H1 (cell line): ENCODE measurements at regions not wholly inside any gene's neighbourhood (a gene's known extent, or its start where the extent isn't known, plus 50 kb on each side); places are given as distances from the start of the nearest gene placed in this dataset.

Experiments
- CTCF ChIA-PET: fragments of 300-600 bp; sonication (Branson Sonifier 250); formaldehyde crosslinking; loops from one replicate; lab custom pipeline; 2021; ENCODE audit not compliant: partially characterized antibody; lab: Charles Lee
- POLR2A ChIA-PET: fragments of 300-600 bp; sonication (Branson Sonifier 250); formaldehyde crosslinking; loops from one replicate; lab custom pipeline; 2021; ENCODE audit warnings: inconsistent platforms; ENCODE audit not compliant: partially characterized antibody; lab: Charles Lee
- DNase-seq, 2 experiments: peaks; one replicate each; pipeline versions ENCODE4 v3.0.0 to v3.0.0-alpha.2; 2010 to 2022; ENCODE audit warnings: low spot score in 2 of 2, low read depth in 1 of 2, mixed read lengths in 1 of 2
- FAIRE-seq: peaks from 2 replicates; lab custom pipeline; 2011; peaks lifted over from hg19 to GRCh38; lab: Jason Lieb, UNC
- H2AFZ ChIP-seq: 2 replicates; pipeline ENCODE4 v1.8.1; 2012; ENCODE audit warnings: low read length, inconsistent platforms
- H2AK5ac ChIP-seq: 2 replicates; pipeline ENCODE4 v1.6.1; 2013; ENCODE audit warnings: low read depth, low read length
- H2BK120ac ChIP-seq: replicated peaks from 2 replicates; pipeline ENCODE3; 2013; ENCODE audit warnings: low read depth, low read length, inconsistent platforms
- H2BK12ac ChIP-seq: 2 replicates; pipeline ENCODE4 v1.6.1; 2013; ENCODE audit warnings: low read depth, low read length
- H2BK15ac ChIP-seq: 2 replicates; pipeline ENCODE4 v1.6.1; 2013; ENCODE audit warnings: low read length
- H2BK20ac ChIP-seq: 2 replicates; pipeline ENCODE4 v1.6.1; 2013; ENCODE audit warnings: low read length
- H2BK5ac ChIP-seq: 2 replicates; pipeline ENCODE4 v1.6.1; 2013; ENCODE audit warnings: low read depth, low read length
- H3K14ac ChIP-seq: 2 replicates; pipeline ENCODE4 v1.6.1; 2013; ENCODE audit warnings: inconsistent platforms; ENCODE audit not compliant: insufficient read length
- H3K18ac ChIP-seq: 2 replicates; pipeline ENCODE4 v1.6.1; 2013; ENCODE audit warnings: low read length; ENCODE audit errors: extremely low read depth
- H3K23ac ChIP-seq: 2 replicates; pipeline ENCODE4 v1.6.1; 2013; ENCODE audit warnings: inconsistent platforms; ENCODE audit not compliant: insufficient read length
- H3K23me2 ChIP-seq: 2 replicates; pipeline ENCODE4 v1.6.1; 2013; ENCODE audit warnings: low read depth, low read length
- H3K27ac ChIP-seq: 2 replicates; pipeline ENCODE4 v1.6.1; 2011; ENCODE audit warnings: low read depth, low read length, inconsistent platforms
- H3K27me3 ChIP-seq, 4 experiments: replicated peaks in 1 of 4; 1 replicate in 1 of 4; 2 replicates in 3 of 4; pipeline versions ENCODE4 v1.6.1 to v1.8.1; 2011 to 2013; ENCODE audit warnings: low read length in 3 of 4, mild to moderate bottlenecking in 3 of 4, inconsistent platforms in 2 of 4, mixed read lengths in 2 of 4, moderate library complexity in 1 of 4; ENCODE audit not compliant: control insufficient read depth in 3 of 4, insufficient read depth in 3 of 4; ENCODE audit errors: extremely low read depth in 1 of 4
- H3K36me3 ChIP-seq, 4 experiments: 2 replicates each; pipeline versions ENCODE4 v1.6.1 to v1.8.1; 2011 to 2013; ENCODE audit warnings: mild to moderate bottlenecking in 4 of 4, low read length in 3 of 4, moderate library complexity in 2 of 4, control low read depth in 1 of 4, inconsistent platforms in 1 of 4; ENCODE audit not compliant: insufficient read depth in 4 of 4, control insufficient read depth in 2 of 4
- H3K4ac ChIP-seq: replicated peaks from 2 replicates; pipeline ENCODE3; 2013; ENCODE audit warnings: low read length, low read depth, mixed read lengths, inconsistent platforms; ENCODE audit not compliant: insufficient read length
- H3K4me1 ChIP-seq, 4 experiments: replicated peaks in 1 of 4; 1 replicate in 1 of 4; 2 replicates in 3 of 4; pipeline versions ENCODE4 v1.6.1 to v1.8.1; 2011 to 2013; ENCODE audit warnings: low read length in 3 of 4, inconsistent platforms in 2 of 4, mixed read lengths in 1 of 4; ENCODE audit not compliant: insufficient read depth in 4 of 4, control insufficient read depth in 3 of 4
- H3K4me2 ChIP-seq, 2 experiments: 2 replicates each; pipeline versions ENCODE4 v1.6.1 to v1.8.1; 2011 to 2013; ENCODE audit warnings: low read depth in 2 of 2, low read length in 2 of 2, control low read depth in 1 of 2, inconsistent platforms in 1 of 2, mild to moderate bottlenecking in 1 of 2; ENCODE audit not compliant: insufficient read depth in 1 of 2
- H3K4me3 ChIP-seq, 4 experiments: fragments of 200-600, 300-600 bp in 1 of 4; sonication (generic), shearing (Covaris generic), sonication (Bioruptor Twin) in 1 of 4; 2 replicates each; pipeline versions ENCODE4 v1.5.1 to v1.8.1; 2011 to 2016; ENCODE audit warnings: low read length in 4 of 4, low read depth in 3 of 4, control low read depth in 2 of 4, inconsistent platforms in 2 of 4, mild to moderate bottlenecking in 2 of 4, mixed read lengths in 1 of 4, moderate library complexity in 1 of 4; ENCODE audit not compliant: insufficient read depth in 2 of 4; ENCODE audit errors: extremely low read depth in 1 of 4
- H3K56ac ChIP-seq: replicated peaks from 2 replicates; pipeline ENCODE3; 2013; ENCODE audit warnings: low read depth, mild to moderate bottlenecking, mixed read lengths, low read length, inconsistent platforms; ENCODE audit not compliant: insufficient read length
- H3K79me1 ChIP-seq: 2 replicates; pipeline ENCODE4 v1.6.1; 2013; ENCODE audit warnings: low read depth, low read length, control low read depth
- H3K79me2 ChIP-seq, 2 experiments: 2 replicates each; pipeline versions ENCODE4 v1.6.1 to v1.8.1; 2012 to 2013; ENCODE audit warnings: low read length in 2 of 2, mild to moderate bottlenecking in 2 of 2, inconsistent platforms in 1 of 2; ENCODE audit not compliant: insufficient read depth in 2 of 2, control insufficient read depth in 1 of 2
- H3K9ac ChIP-seq, 4 experiments: replicated peaks in 1 of 4; 1 replicate in 1 of 4; 2 replicates in 3 of 4; pipeline versions ENCODE4 v1.6.1 to v1.8.1; 2011 to 2013; ENCODE audit warnings: low read depth in 3 of 4, low read length in 3 of 4, control low read depth in 2 of 4, mild to moderate bottlenecking in 2 of 4, moderate library complexity in 2 of 4, inconsistent platforms in 1 of 4; ENCODE audit errors: extremely low read depth in 1 of 4
- H3K9me3 ChIP-seq, 2 experiments: 2 replicates each; pipeline versions ENCODE4 v1.6.1 to v1.8.1; 2012 to 2013; ENCODE audit warnings: mild to moderate bottlenecking in 2 of 2, moderate library complexity in 2 of 2, control low read depth in 1 of 2, inconsistent platforms in 1 of 2, low read depth in 1 of 2, low read length in 1 of 2, mixed read lengths in 1 of 2; ENCODE audit not compliant: insufficient read depth in 2 of 2
- H4K20me1 ChIP-seq, 2 experiments: replicated peaks in 1 of 2; 2 replicates each; pipeline versions ENCODE3 to v1.8.1; 2011 to 2013; ENCODE audit warnings: inconsistent platforms in 2 of 2, low read length in 2 of 2, mild to moderate bottlenecking in 1 of 2; ENCODE audit not compliant: insufficient read depth in 2 of 2, control insufficient read depth in 1 of 2
- H4K5ac ChIP-seq: 2 replicates; pipeline ENCODE4 v1.6.1; 2013; ENCODE audit warnings: low read length, low read depth, mixed read lengths, inconsistent platforms; ENCODE audit not compliant: insufficient read length
- H4K8ac ChIP-seq: 2 replicates; pipeline ENCODE4 v1.8.0; 2013; ENCODE audit warnings: mild to moderate bottlenecking, moderate library complexity, low read length, inconsistent platforms; ENCODE audit not compliant: insufficient read depth; ENCODE audit errors: extremely low read depth
- H4K91ac ChIP-seq: replicated peaks from 2 replicates; pipeline ENCODE3; 2013; ENCODE audit warnings: low read length, mixed read lengths, inconsistent platforms; ENCODE audit not compliant: insufficient read length
- CREB1 ChIP-seq: IDR thresholded peaks from 2 replicates; pipeline ENCODE4 v1.6.1; 2012; ENCODE audit warnings: inconsistent platforms
- GABPA ChIP-seq: IDR thresholded peaks from 2 replicates; pipeline ENCODE4 v1.6.1; 2011; ENCODE audit warnings: mild to moderate bottlenecking, low read length, moderate library complexity, borderline replicate concordance; ENCODE audit not compliant: insufficient read depth
- MAX ChIP-seq: IDR thresholded peaks from 2 replicates; pipeline ENCODE4 v1.6.1; 2012; ENCODE audit warnings: inconsistent platforms
- POLR2A ChIP-seq, 2 experiments: IDR thresholded peaks; 1 replicate in 1 of 2; 2 replicates in 1 of 2; pipeline ENCODE4 v1.6.1; 2011; ENCODE audit warnings: low read depth in 2 of 2, low read length in 2 of 2, mild to moderate bottlenecking in 2 of 2; ENCODE audit errors: control extremely low read depth in 1 of 2
- RNF2 ChIP-seq: fragments of 200-900, 300-1000 bp; sonication (generic); IDR thresholded peaks from 2 replicates; pipeline ENCODE4 v1.7.1; 2016; ENCODE audit warnings: borderline replicate concordance, low read depth, mild to moderate bottlenecking, antibody characterized with exemption, low read length; ENCODE audit not compliant: poor library complexity, severe bottlenecking; ENCODE audit errors: missing control alignments
- SIRT6 ChIP-seq: IDR thresholded peaks from one replicate; pipeline ENCODE4 v1.7.1; 2012; ENCODE audit warnings: low read length, inconsistent platforms
- ZNF274 ChIP-seq: IDR thresholded peaks from 2 replicates; pipeline ENCODE4 v1.7.0; 2012; ENCODE audit warnings: low read length, borderline replicate concordance; ENCODE audit errors: extremely low read depth
- WGBS, 2 experiments: shearing (Covaris generic) in 1 of 2; methylation state at CpG; one replicate each; pipeline versions ENCODE4 v1.1.6 to v1.1.7; 2013 to 2015; ENCODE audit warnings: low lambda C conversion rate in 2 of 2, mixed read lengths in 2 of 2, inconsistent platforms in 1 of 2, low coverage in 1 of 2, missing lambda C conversion rate in 1 of 2; ENCODE audit not compliant: insufficient replicate concordance in 2 of 2, insufficient coverage in 1 of 2, insufficient read length in 1 of 2; ENCODE audit errors: extremely low coverage in 1 of 2, missing lambda C conversion rate in 1 of 2; 5-methylcytosine and 5-hydroxymethylcytosine counted together

- Histone ChIP-seq H2BK20ac (no peak overlapping the region), H3K23me2 (no peaks in the 10 kb centered on the region), H2BK12ac (no peak overlapping the region), H3K27me3 (no peaks in the 10 kb centered on the region), H3K36me3 (no peaks in the 10 kb centered on the region), H3K56ac (no peak overlapping the region), H3K4me2 (no peak overlapping the region), H4K91ac (no peak overlapping the region), H3K27ac (no peak overlapping the region), H3K79me2 (no peaks in the 10 kb centered on the region), H4K8ac (no peak overlapping the region), H2BK15ac (no peak overlapping the region), H4K20me1 (no peaks in the 10 kb centered on the region), H3K14ac (no peak overlapping the region), H3K9ac (no peak overlapping the region), H2BK120ac (no peak overlapping the region), H2AK5ac (no peak overlapping the region), H3K18ac (no peak overlapping the region), H3K79me1 (no peaks in the 10 kb centered on the region), H3K9me3 (no peaks in the 10 kb centered on the region), H2AFZ (no peak overlapping the region), H3K4me1 (peaks cover 0 to 3% (median 0%) of the 10 kb centered on the region in 4 experiments; a peak in 2 of 7 replicates), H3K4ac (no peak overlapping the region), H4K5ac (no peak overlapping the region), H3K23ac (no peak overlapping the region), H3K4me3 (no peak overlapping the region), H2BK5ac (no peak overlapping the region)
- DNase-seq (no peak), FAIRE-seq (no peak)
- CTCF ChIA-PET, result interaction anchor here (0.9 kb wide), 1 partner anchor 58 kb away, joined by 5 read pairs; no protein-coding TSS in a partner anchor
- WGBS, 2 experiments, result 97% methylated on average over 5 of the region's 5 CpGs; no CpG with 5 or more reads in 1 of the 2 experiments
- POLR2A ChIA-PET, result no interaction called here
- TF ChIP-seq RNF2, result no peak
- no peak for TF ChIP-seq SIRT6
- TF ChIP-seq POLR2A (IDR thresholded peaks at IDR 0.05; ENCODE audit: control extremely low read depth in 1 of 2, low read depth in 2 of 2, low read length in 2 of 2), result no peak
- TF ChIP-seq CREB1, result no peak
- TF ChIP-seq MAX, result no peak
- TF ChIP-seq ZNF274, result no peak
- no peak for TF ChIP-seq GABPA
These were observed 352.8 kb upstream of the GYPC start for GRCh38 chr2:126303113-126303512.
